Type B pancreatic cell (in vitro differentiated cells): ENCODE measurements at regions not wholly inside any gene's neighbourhood (a gene's known extent, or its start where the extent isn't known, plus 50 kb on each side); places are given as distances from the start of the nearest gene placed in this dataset.

ENCODE experiments used
- DNase-seq: peaks from one replicate; pipeline ENCODE4 v3.0.0; 2021; ENCODE audit warnings: mixed read lengths; ENCODE audit not compliant: unreplicated experiment; ENCODE audit errors: extremely low spot score
- H3K27ac Mint-ChIP-seq: 2 replicates; pipeline ENCODE4 v1.8.0; 2021; ENCODE audit warnings: mild to moderate bottlenecking, mixed read lengths
- H3K27me3 Mint-ChIP-seq: 2 replicates; pipeline ENCODE4 v1.8.0; 2021; ENCODE audit warnings: mixed read lengths
- H3K36me3 Mint-ChIP-seq: 2 replicates; pipeline ENCODE4 v1.8.0; 2021; ENCODE audit warnings: mixed read lengths
- H3K4me1 Mint-ChIP-seq: one replicate; pipeline ENCODE4 v1.8.0; 2021; ENCODE audit warnings: mixed read lengths; ENCODE audit not compliant: unreplicated experiment
- H3K4me3 Mint-ChIP-seq: 2 replicates; pipeline ENCODE4 v1.8.0; 2021; ENCODE audit warnings: mild to moderate bottlenecking, mixed read lengths
- H3K9me3 Mint-ChIP-seq: 2 replicates; pipeline ENCODE4 v1.8.0; 2021; ENCODE audit warnings: mixed read lengths
- CTCF ChIP-seq: fragments of 200-600 bp; sonication (generic); conservative IDR thresholded peaks from 2 replicates; pipeline ENCODE4 v1.5.0; 2021; ENCODE audit warnings: antibody characterized with exemption, mild to moderate bottlenecking

GRCh38 chr6:62670490-62671223 lies 384.6 kb upstream of the KHDRBS2 start:
- Mint-ChIP-seq H3K9me3 (no peaks in the 10 kb centered on the region), H3K36me3 (no peaks in the 10 kb centered on the region), H3K27ac (no peak overlapping the region), H3K4me1 (no peaks in the 10 kb centered on the region), H3K4me3 (no peak overlapping the region), H3K27me3 (no peaks in the 10 kb centered on the region)
- no peak for TF ChIP-seq CTCF
- no peak for DNase-seq

GRCh38 chr6:62669831-62670230 lies 383.8 kb upstream of the KHDRBS2 start:
- Mint-ChIP-seq H3K9me3 (no peaks in the 10 kb centered on the region), H3K36me3 (no peaks in the 10 kb centered on the region), H3K27me3 (no peaks in the 10 kb centered on the region), H3K4me3 (no peak overlapping the region), H3K27ac (peak overlapping the region; percentile 59), H3K4me1 (no peaks in the 10 kb centered on the region)
- no peak for TF ChIP-seq CTCF
- no peak for DNase-seq

- Mint-ChIP-seq H3K4me3 (no peak overlapping the region), H3K9me3 (peaks cover 16% of the 10 kb centered on the region), H3K4me1 (no peaks in the 10 kb centered on the region), H3K36me3 (peaks cover 9% of the 10 kb centered on the region), H3K27ac (no peak overlapping the region), H3K27me3 (no peaks in the 10 kb centered on the region)
- DNase-seq: no peak
- no peak for TF ChIP-seq CTCF
Measured at GRCh38 chr6:62652692-62653328, 366.8 kb upstream of the KHDRBS2 start.

GRCh38 chr6:62645274-62645673 lies 359.2 kb upstream of the KHDRBS2 start:
- H3K4me1 Mint-ChIP-seq: no peaks in the 10 kb centered on the region
- no peak overlapping the region for H3K27ac Mint-ChIP-seq
- H3K27me3 Mint-ChIP-seq: no peaks in the 10 kb centered on the region
- no peak for DNase-seq
- TF ChIP-seq CTCF: no peak
- no peak overlapping the region for H3K4me3 Mint-ChIP-seq
- H3K9me3 Mint-ChIP-seq: peaks cover 8% of the 10 kb centered on the region
- no peaks in the 10 kb centered on the region for H3K36me3 Mint-ChIP-seq

GRCh38 chr6:62640749-62641148 lies 354.7 kb upstream of the KHDRBS2 start:
- peaks cover 7% of the 10 kb centered on the region for H3K9me3 Mint-ChIP-seq
- H3K27me3 Mint-ChIP-seq: no peaks in the 10 kb centered on the region
- H3K27ac Mint-ChIP-seq: no peak overlapping the region
- no peak overlapping the region for H3K4me3 Mint-ChIP-seq
- no peaks in the 10 kb centered on the region for H3K4me1 Mint-ChIP-seq
- DNase-seq: no peak
- H3K36me3 Mint-ChIP-seq: no peaks in the 10 kb centered on the region
- TF ChIP-seq CTCF: no peak
